Vagina (tissue), 2 donors: ENCODE measurements at regions not wholly inside any gene's neighbourhood (a gene's known extent, or its start where the extent isn't known, plus 50 kb on each side); places are given as distances from the start of the nearest gene placed in this dataset.

Experiments
- CTCF ChIP-seq, 3 experiments: fragments of 450-650 bp in 2 of 3; fragments of 200-600 bp in 1 of 3; sonication (generic) in 1 of 3; IDR thresholded peaks; one replicate each; pipeline ENCODE4 v1.5.1; 2017 to 2019; ENCODE audit warnings: antibody characterized with exemption in 3 of 3, mild to moderate bottlenecking in 2 of 3, moderate library complexity in 2 of 3
- POLR2A ChIP-seq, 2 donors: fragments of 450-650 bp; IDR thresholded peaks; one replicate each; pipeline ENCODE4 v1.6.1; 2017; ENCODE audit warnings: antibody characterized with exemption in 2 of 2, mild to moderate bottlenecking in 2 of 2, moderate library complexity in 2 of 2

GRCh38 chr10:84593506-84593905, 265.1 kb downstream of the CCSER2 start:
- no peak for TF ChIP-seq POLR2A (IDR thresholded peaks at IDR 0.05)
- TF ChIP-seq CTCF (IDR thresholded peaks at IDR 0.05) = no peak
